ENCODE measurements at regions not wholly inside any gene's neighbourhood (a gene's known extent, or its start where the extent isn't known, plus 50 kb on each side); places are given as distances from the start of the nearest gene placed in this dataset.

- no peak for TF ChIP-seq GTF2F1 (IDR thresholded peaks at IDR 0.05; ENCODE audit: low read depth, low read length)
- no peak for TF ChIP-seq PHTF2 (CRISPR knock-in tag; IDR thresholded peaks at IDR 0.05)
These were observed 274.2 kb upstream of the PUM3 start (continued) for GRCh38 chr9:3118081-3118480.

GRCh38 chr9:3099646-3100045 is 255.8 kb upstream of the PUM3 start:
- intact Hi-C loops (cut with micrococcal nuclease) (no loop called here), in situ Hi-C loops (cut with MboI) (no loop called here)
- Histone ChIP-seq H3K4me2 (ENCODE audit: insufficient read depth, low read length) (no peak overlapping the region), H3K79me2 (ENCODE audit: control insufficient read depth, insufficient read depth, low read length) (no peaks in the 10 kb centered on the region), H3K27ac (ENCODE audit: extremely low read depth, low read depth, low read length) (no peak overlapping the region), H2AFZ (ENCODE audit: low read depth, low read length) (no peak overlapping the region), H3K36me3 (ENCODE audit: control insufficient read depth, insufficient read depth, low read length) (no peaks in the 10 kb centered on the region), H4K20me1 (replicated peaks; ENCODE audit: control insufficient read depth, insufficient read depth, low read length) (no peaks in the 10 kb centered on the region), H3K4me3 (no peak overlapping the region), H3K27me3 (ENCODE audit: control insufficient read depth in 2 of 2, insufficient read depth in 2 of 2, low read length in 2 of 2) (no peaks in the 10 kb centered on the region), H3K4me1 (replicated peaks in 1 of 2; ENCODE audit: control insufficient read depth in 2 of 2, insufficient read depth in 2 of 2, low read length in 2 of 2) (no peaks in the 10 kb centered on the region), H3K9me1 (ENCODE audit: control insufficient read depth, insufficient read depth, low read length) (no peaks in the 10 kb centered on the region), H3K9me3 (replicated peaks; ENCODE audit: control insufficient read depth, insufficient read depth, low read depth, low read length) (no peaks in the 10 kb centered on the region), H3K9ac (ENCODE audit: insufficient read depth in 1 of 2, low read depth in 2 of 2, low read length in 2 of 2) (no peak overlapping the region)
- DNase-seq (ENCODE audit: extremely low read depth in 1 of 4, low spot score in 3 of 4) (no peak), ATAC-seq (no peak), FAIRE-seq (no peak)
- no TSS peak for BruUV-seq (replicated peaks)
- no peak for TF ChIP-seq TEAD1 (CRISPR knock-in tag; IDR thresholded peaks at IDR 0.05)
- no peak for TF ChIP-seq MEF2D (tag; conservative IDR thresholded peaks at IDR 0.05; ENCODE audit: low read depth)
- TF ChIP-seq TSC22D4 (tag; IDR thresholded peaks at IDR 0.05) = no peak
- no peak for TF ChIP-seq ZNF23 (CRISPR knock-in tag; IDR thresholded peaks at IDR 0.05)
- TF ChIP-seq ZFP1 (CRISPR knock-in tag; IDR thresholded peaks at IDR 0.05) = no peak
- no peak for TF ChIP-seq JUN (IDR thresholded peaks at IDR 0.05; ENCODE audit: borderline replicate concordance, low read depth, low read length)
- no peak for TF ChIP-seq JUN (CRISPR knock-in tag; IDR thresholded peaks at IDR 0.05; ENCODE audit: borderline replicate concordance)
- no peak for TF ChIP-seq ZNF134 (CRISPR knock-in tag; conservative IDR thresholded peaks at IDR 0.05)
- no peak for TF ChIP-seq MAFF (IDR thresholded peaks at IDR 0.05; ENCODE audit: low read length)
- TF ChIP-seq SNAPC5 (CRISPR knock-in tag; IDR thresholded peaks at IDR 0.05) = no peak
- TF ChIP-seq KAT8 (IDR thresholded peaks at IDR 0.05; ENCODE audit: low read depth) = no peak
- no peak for TF ChIP-seq DNMT1 (IDR thresholded peaks at IDR 0.05)
- TF ChIP-seq ZNF740 (CRISPR knock-in tag; IDR thresholded peaks at IDR 0.05) = no peak
- no peak for TF ChIP-seq ZNF740 (tag; IDR thresholded peaks at IDR 0.05)
- ChIA-PET POLR2A (no interaction called here), CTCF (ENCODE audit: low intra/inter-chr PET ratio) (no interaction called here)

Measured in K562 (cell line).